NCI-H1105 treated with DMSO at 0.1 percent for 48 hours (cell line): ENCODE measurements at regions not wholly inside any gene's neighbourhood (a gene's known extent, or its start where the extent isn't known, plus 50 kb on each side); places are given as distances from the start of the nearest gene placed in this dataset.
A peak's percentile ranks its signal among the peaks of the same experiment; 100 is the strongest.

Experiments
- DNase-seq: peaks from one replicate; lab custom pipeline; 2025; lab: John Stamatoyannopoulos, UW

DNA sequence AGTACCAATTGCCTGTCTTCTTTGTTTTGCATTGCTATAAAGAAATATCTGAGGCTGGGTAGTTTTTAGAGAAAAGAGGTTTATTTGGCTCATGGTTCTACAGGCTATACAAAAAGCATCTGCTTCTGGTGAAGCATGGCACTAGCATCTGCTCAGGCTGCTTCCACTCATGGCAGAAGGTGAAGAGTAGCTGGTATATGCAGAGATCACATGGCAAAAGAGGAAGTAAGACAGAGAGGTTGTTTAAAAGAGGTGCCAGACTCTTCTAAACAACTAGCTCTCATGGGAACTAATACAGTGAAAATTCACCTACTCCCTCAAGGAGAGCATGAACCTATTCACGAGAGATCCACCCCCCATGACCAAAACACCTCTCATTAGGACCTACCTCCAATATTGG lies 56.7 kb upstream of the GUCA2B start:
- no peak for DNase-seq

- DNase-seq, result no peak
These were observed 64.0 kb upstream of the GUCA2B start for GRCh38 chr1:42089246-42089645.

GRCh38 chr1:42086146-42086545 lies 67.1 kb upstream of the GUCA2B start:
- DNase-seq, result peak; percentile 8

DNA sequence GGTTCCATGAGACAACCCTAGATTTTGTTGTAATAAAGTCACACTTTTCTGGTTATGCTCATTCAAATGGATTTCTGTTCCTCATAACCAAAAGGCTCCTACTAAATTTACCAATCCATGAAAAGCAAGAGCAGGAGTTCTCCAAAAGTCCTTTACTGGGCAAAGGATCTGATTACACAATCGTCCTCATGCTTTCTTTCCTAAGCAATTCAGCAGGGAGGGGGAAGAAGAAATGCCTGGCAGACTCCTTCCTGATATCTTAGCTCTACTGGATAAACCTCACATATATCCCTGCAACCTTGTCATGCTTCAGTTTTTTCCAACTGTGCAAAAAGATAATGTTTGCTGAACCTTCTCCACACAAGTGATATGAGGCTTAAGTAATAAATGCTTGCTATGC lies 67.6 kb upstream of the GUCA2B start:
- DNase-seq, result no peak

DNA sequence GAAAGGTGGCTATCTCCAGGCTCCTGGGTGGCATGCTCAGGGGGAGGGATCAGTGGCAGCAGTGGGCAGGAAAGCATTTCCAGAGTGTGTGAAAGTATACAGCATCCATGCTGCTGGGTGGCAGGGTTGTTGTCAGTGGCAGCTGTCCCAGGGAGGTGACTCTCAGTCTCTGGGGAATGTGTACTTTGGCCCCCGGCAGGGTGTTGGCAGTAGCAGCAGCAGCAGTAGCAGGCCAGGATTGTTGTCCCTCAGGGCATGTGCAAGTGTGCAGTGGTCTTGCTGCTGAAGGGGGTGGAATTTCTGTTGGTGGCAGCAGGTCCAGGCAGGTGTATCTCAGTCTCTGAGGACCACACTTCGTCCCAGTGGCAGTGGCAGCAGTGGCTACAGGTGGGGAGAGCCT lies 71.7 kb upstream of the GUCA2B start:
- no peak for DNase-seq

- DNase-seq, result no peak
These were observed 78.0 kb upstream of the GUCA2B start for GRCh38 chr1:42075179-42075578.

GRCh38 chr1:42070996-42071395 lies 82.2 kb upstream of the GUCA2B start:
- DNase-seq, result no peak

GRCh38 chr1:42057800-42058199 lies 95.4 kb upstream of the GUCA2B start:
- DNase-seq, result no peak

DNA sequence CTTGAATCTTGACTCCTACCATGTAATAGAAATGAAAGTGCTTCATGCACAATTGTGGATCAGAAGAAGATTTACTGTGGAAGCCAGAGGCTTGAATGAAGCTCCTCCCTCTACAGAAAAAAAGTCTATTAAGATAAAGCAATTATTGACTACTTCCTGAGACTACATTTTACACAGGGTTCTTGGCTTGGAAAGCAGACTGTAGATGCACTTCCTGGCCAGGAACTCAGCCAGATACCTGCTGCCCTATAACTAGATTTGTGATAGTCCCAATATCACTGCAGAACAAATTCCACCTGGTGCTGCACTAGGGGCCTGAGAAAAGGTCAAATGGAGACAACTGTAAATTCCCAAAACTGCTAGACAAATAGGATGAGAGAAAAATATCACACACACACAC lies 96.8 kb upstream of the GUCA2B start:
- no peak for DNase-seq

DNA sequence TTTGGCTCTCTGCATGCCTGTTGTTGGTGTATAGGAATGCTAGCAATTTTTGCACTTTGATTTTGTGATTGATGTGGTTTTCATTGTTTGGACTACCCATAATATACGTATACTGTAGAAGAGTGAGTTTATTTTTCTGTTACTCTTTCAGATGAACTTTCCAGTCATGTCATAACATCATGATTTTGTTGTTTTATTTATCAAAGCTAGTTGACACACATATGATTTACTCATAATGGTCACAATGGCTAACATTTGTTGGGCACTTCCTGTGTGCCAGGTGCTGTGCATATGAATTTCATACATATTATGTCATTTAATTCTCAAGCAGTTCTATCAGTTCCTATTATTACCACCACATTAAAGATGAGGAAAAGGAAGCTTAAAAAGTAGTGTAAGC lies 98.1 kb upstream of the GUCA2B start:
- DNase-seq, result no peak

- DNase-seq, result no peak
These were observed 101.0 kb upstream of the GUCA2B start for GRCh38 chr1:42052072-42052699.

DNA sequence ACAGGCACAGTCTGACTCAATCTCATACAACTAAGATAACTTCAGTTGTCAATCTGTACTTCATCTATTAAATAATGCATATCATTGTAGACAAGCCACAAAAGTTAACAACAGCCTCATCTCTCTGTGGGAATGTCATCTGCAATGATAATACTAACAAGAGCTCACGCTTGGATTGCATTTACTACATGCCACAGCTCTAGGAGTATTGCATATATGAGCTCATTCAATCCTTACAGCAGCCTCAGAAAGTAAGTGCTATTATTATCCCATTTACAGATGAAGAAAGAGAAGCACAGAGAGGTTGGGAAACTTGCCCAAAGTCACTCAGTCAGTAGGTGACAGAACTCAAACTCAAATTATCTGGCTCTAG lies 105.7 kb upstream of the GUCA2B start:
- no peak for DNase-seq

- DNase-seq, result peak; percentile 77
These were observed 106.3 kb upstream of the GUCA2B start for GRCh38 chr1:42046761-42047507.

DNA sequence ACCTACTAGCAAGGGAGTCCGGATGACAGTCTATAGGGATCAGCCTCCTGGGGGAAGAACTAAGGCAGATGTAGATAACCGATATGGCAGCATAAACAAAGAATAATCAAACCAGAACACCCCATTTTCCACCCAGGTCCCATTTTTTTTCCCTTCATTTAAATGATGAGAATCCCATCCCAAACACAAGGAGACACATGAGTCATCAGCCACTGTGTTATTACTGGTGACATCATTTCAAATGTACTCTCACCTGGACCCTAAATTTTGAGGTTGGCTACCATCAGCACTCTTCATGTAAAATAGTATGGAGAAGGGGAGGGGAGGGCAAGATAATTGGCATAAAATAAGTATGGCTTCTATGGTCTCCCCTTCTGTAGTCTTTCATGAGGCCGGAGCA lies 108.9 kb upstream of the GUCA2B start:
- DNase-seq, result no peak

DNA sequence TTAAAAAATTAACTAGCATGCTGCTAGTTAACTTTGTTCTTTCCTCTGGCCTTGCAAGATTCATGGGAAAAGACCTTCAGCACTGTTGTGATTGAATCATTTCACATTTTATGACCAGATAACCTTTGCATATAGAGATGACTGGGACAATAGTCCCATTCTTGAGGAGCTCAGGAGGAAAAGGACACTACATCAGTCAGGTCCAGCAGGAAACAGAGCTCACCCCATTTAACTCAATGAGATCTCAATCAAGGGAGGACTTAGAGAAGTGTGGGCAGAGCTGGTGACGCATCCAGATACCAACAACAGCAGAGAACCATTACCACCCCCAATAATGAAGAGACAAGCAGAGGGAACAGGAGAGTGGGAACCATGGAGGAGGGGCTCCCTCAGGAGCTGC lies 109.4 kb upstream of the GUCA2B start:
- DNase-seq, result no peak

- no peak for DNase-seq
These were observed 110.0 kb upstream of the GUCA2B start for GRCh38 chr1:42043182-42043581.

- DNase-seq, result no peak
These were observed 112.2 kb upstream of the GUCA2B start for GRCh38 chr1:42041031-42041430.

GRCh38 chr1:42040159-42040558 lies 113.1 kb upstream of the GUCA2B start:
- no peak for DNase-seq

- DNase-seq, result no peak
These were observed 114.9 kb upstream of the GUCA2B start for GRCh38 chr1:42038261-42038660.

DNA sequence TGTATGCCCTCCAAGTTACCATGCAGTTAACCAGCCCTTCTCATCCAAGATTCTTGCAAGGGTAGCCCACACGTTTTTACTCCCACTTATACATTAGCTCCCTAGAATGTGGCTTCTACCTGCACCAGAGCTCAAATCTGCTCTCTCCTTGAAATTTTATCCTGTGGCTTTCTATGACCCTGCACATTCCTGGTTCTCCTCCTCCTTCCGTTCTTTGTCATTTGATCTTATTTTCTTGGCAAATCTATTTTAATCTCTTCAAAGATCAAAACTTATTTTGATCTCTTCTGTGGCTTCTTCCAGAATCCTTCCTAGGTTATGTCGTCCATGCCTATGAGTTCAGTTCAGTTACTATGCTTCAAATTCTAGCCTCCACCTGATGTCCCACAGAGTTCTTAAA lies 115.6 kb upstream of the GUCA2B start:
- DNase-seq, result no peak

- no peak for DNase-seq
These were observed 116.0 kb upstream of the GUCA2B start for GRCh38 chr1:42037161-42037560.

DNA sequence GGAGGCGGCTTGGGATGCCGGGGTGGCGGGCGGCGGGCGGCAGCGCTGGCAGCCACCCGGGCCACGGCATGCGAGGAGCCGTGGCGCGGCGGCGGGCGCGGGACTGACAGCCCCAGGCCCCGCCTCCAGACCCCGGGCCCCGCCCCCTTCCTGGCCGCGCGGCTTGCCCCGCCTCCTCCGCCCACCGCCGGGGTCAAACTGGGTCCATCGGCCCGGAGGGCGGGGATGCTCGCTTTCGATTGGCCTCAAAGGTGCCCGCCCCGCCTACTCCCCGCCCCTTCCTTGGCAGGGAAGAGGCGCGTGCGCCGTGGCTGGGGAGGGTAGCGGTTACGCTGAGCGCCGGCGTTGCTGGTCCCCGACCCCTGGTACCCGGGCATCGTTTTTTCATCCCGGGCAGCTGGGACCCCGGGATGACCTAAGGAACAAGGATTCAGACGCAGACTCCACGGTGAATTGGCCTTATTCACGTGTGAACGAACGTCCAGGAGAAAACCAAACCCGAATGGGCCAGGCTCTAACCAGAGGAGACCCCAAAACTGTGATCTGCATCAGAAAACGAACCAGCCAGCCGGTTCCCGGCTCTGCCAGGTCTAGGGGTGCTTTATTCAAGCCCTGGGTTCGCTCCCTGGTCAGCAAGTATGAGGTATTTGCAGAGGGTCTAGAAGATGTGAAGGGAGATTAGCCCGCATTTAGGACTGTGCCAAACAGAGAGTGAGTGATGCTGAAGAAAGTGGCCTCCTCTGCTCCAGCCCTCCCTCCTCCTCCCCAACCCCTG lies 117.2 kb upstream of the GUCA2B start:
- peak; percentile 88 for DNase-seq

- DNase-seq, result peak; percentile 74
These were observed 116.6 kb upstream of the HIVEP3 start for GRCh38 chr1:42035205-42035829.
